ENCODE measurements at regions not wholly inside any gene's neighbourhood (a gene's known extent, or its start where the extent isn't known, plus 50 kb on each side); places are given as distances from the start of the nearest gene placed in this dataset.

- TF ChIP-seq CTCF (IDR thresholded peaks at IDR 0.05) (no peak), POLR2A (IDR thresholded peaks at IDR 0.05) (no peak)
Observed at GRCh38 chr20:4065391-4065844, 50.1 kb upstream of the RNF24 start.
